Lung (tissue), 11 donors: ENCODE measurements at regions not wholly inside any gene's neighbourhood (a gene's known extent, or its start where the extent isn't known, plus 50 kb on each side); places are given as distances from the start of the nearest gene placed in this dataset.

Experiments used
- ATAC-seq: fragments of 200-7000 bp; cut with Tn5 transposase; one replicate; pipeline ENCODE4 v1.9.1; 2020; ENCODE audit warnings: moderate number of reproducible peaks; ENCODE audit not compliant: insufficient read depth, low FRiP score
- DNase-seq, 3 donors: peaks; one replicate each; pipeline ENCODE4 v3.0.0-alpha.2; 2013 to 2017
- H3K27ac ChIP-seq, 2 donors: one replicate each; pipeline ENCODE4 v1.5.1; 2013; ENCODE audit warnings: mild to moderate bottlenecking in 2 of 2, moderate library complexity in 2 of 2, control low read depth in 1 of 2, inconsistent platforms in 1 of 2, low read depth in 1 of 2, low read length in 1 of 2
- H3K27me3 ChIP-seq, 3 donors: one replicate each; pipeline ENCODE4 v1.5.1; 2013; ENCODE audit warnings: low read length in 2 of 3; ENCODE audit not compliant: control insufficient read depth in 3 of 3, insufficient read depth in 3 of 3
- H3K36me3 ChIP-seq, 4 donors: one replicate each; pipeline ENCODE4 v1.5.1; 2013; ENCODE audit warnings: low read length in 4 of 4, mild to moderate bottlenecking in 1 of 4, moderate library complexity in 1 of 4; ENCODE audit not compliant: control insufficient read depth in 4 of 4, insufficient read depth in 4 of 4
- H3K4me1 ChIP-seq, 5 donors: one replicate each; pipeline ENCODE4 v1.5.1; 2013; ENCODE audit warnings: low read length in 5 of 5, mild to moderate bottlenecking in 2 of 5, moderate library complexity in 1 of 5; ENCODE audit not compliant: control insufficient read depth in 5 of 5, insufficient read depth in 5 of 5
- H3K4me3 ChIP-seq: one replicate; pipeline ENCODE4 v1.5.1; 2013; ENCODE audit warnings: mild to moderate bottlenecking, control low read depth, moderate library complexity
- H3K9ac ChIP-seq, 2 donors: one replicate each; pipeline ENCODE4 v1.5.1; 2013; ENCODE audit warnings: low read length in 2 of 2, control low read depth in 1 of 2; ENCODE audit not compliant: insufficient read depth in 1 of 2
- H3K9me3 ChIP-seq, 4 donors: one replicate each; pipeline ENCODE4 v1.5.1; 2013; ENCODE audit warnings: low read length in 3 of 4, mild to moderate bottlenecking in 1 of 4, moderate library complexity in 1 of 4; ENCODE audit not compliant: control insufficient read depth in 4 of 4, insufficient read depth in 3 of 4
- WGBS, 2 donors: extraction: QIAGEN DNeasy Blood & Tissue Kit; methylation state at CpG; one replicate each; pipeline ENCODE4 v1.1.7; 2013; 5-methylcytosine and 5-hydroxymethylcytosine counted together
- TF ChIP-seq, protein P1 (sequence below): IDR thresholded peaks from 2 replicates; pipeline ENCODE4 v1.5.1; 2012; ENCODE audit warnings: mild to moderate bottlenecking; ENCODE audit errors: control extremely low read depth, extremely low read depth
- donor health status: control.
- donor health status: control.
- donor health status: Bipolar disorder and iron deficiency.
- donor health status: healthy.
- donor health status: DM: yes; HTN: yes; CAD: no.

GRCh38 chr2:7813541-7814292 is 868.1 kb upstream of the ID2 start:
- no peaks in the 10 kb centered on the region for H3K4me1 ChIP-seq
- no peaks in the 10 kb centered on the region for H3K36me3 ChIP-seq
- H3K9ac ChIP-seq = no peak overlapping the region
- DNase-seq (no peak), ATAC-seq (no peak)
- TF ChIP-seq, protein P1, sequence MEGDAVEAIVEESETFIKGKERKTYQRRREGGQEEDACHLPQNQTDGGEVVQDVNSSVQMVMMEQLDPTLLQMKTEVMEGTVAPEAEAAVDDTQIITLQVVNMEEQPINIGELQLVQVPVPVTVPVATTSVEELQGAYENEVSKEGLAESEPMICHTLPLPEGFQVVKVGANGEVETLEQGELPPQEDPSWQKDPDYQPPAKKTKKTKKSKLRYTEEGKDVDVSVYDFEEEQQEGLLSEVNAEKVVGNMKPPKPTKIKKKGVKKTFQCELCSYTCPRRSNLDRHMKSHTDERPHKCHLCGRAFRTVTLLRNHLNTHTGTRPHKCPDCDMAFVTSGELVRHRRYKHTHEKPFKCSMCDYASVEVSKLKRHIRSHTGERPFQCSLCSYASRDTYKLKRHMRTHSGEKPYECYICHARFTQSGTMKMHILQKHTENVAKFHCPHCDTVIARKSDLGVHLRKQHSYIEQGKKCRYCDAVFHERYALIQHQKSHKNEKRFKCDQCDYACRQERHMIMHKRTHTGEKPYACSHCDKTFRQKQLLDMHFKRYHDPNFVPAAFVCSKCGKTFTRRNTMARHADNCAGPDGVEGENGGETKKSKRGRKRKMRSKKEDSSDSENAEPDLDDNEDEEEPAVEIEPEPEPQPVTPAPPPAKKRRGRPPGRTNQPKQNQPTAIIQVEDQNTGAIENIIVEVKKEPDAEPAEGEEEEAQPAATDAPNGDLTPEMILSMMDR = no peak
- no peak overlapping the region for H3K4me3 ChIP-seq
- H3K27me3 ChIP-seq = no peaks in the 10 kb centered on the region
- peaks cover 0 to 5% (median 0%) of the 10 kb centered on the region in 4 donors for H3K9me3 ChIP-seq
- WGBS, 2 donors = 89 to 90% methylated on average over 9 of the region's 9 CpGs
- no peak overlapping the region for H3K27ac ChIP-seq

GRCh38 chr2:7815726-7816125 is 866.1 kb upstream of the ID2 start:
- 69 to 87% methylated on average over 3 of the region's 3 CpGs for WGBS, 2 donors

GRCh38 chr2:7816233-7816632 is 865.6 kb upstream of the ID2 start:
- ATAC-seq (no peak), DNase-seq (no peak)
- H3K36me3 ChIP-seq = no peaks in the 10 kb centered on the region
- no peak overlapping the region for H3K4me3 ChIP-seq
- TF ChIP-seq, protein P1 = no peak
- H3K9ac ChIP-seq = no peak overlapping the region
- WGBS, 2 donors = 93 to 97% methylated on average over 7 of the region's 7 CpGs
- H3K4me1 ChIP-seq = peaks cover 0 to 6% (median 0%) of the 10 kb centered on the region in 5 donors
- no peak overlapping the region for H3K27ac ChIP-seq
- H3K9me3 ChIP-seq = peaks cover 0 to 5% (median 0%) of the 10 kb centered on the region in 4 donors
- no peaks in the 10 kb centered on the region for H3K27me3 ChIP-seq

More at GRCh38 chr2:7815726-7816125, 866.1 kb upstream of the ID2 start:
- Histone ChIP-seq H3K4me3 (no peak overlapping the region), H3K4me1 (peaks cover 0 to 2% (median 0%) of the 10 kb centered on the region in 5 donors), H3K27ac (no peak overlapping the region), H3K36me3 (no peaks in the 10 kb centered on the region), H3K9me3 (peaks cover 0 to 5% (median 0%) of the 10 kb centered on the region in 4 donors), H3K9ac (no peak overlapping the region), H3K27me3 (no peaks in the 10 kb centered on the region)
- DNase-seq = no peak
- TF ChIP-seq, protein P1 = no peak
- ATAC-seq = no peak
